ENCODE measurements at regions not wholly inside any gene's neighbourhood (a gene's known extent, or its start where the extent isn't known, plus 50 kb on each side); places are given as distances from the start of the nearest gene placed in this dataset.

- no peak for TF ChIP-seq POLR2A (IDR thresholded peaks at IDR 0.05; ENCODE audit: low read depth, low read length)
- no peak for TF ChIP-seq NRF1 (conservative IDR thresholded peaks at IDR 0.05; ENCODE audit: low read depth, low read length)
- TF ChIP-seq CTCF (IDR thresholded peaks at IDR 0.05 in 2 of 3, conservative IDR thresholded peaks at IDR 0.05 in 1 of 3; ENCODE audit: control insufficient read depth in 2 of 3, extremely low read depth in 1 of 3, insufficient read depth in 1 of 3, low read depth in 3 of 3, low read length in 3 of 3): no peak
- TF ChIP-seq GABPA (IDR thresholded peaks at IDR 0.05; ENCODE audit: low read depth): no peak
- TF ChIP-seq RFX5 (IDR thresholded peaks at IDR 0.05; ENCODE audit: low read depth, low read length): no peak
- TF ChIP-seq CHD4 (IDR thresholded peaks at IDR 0.05): no peak
- TF ChIP-seq CREM (IDR thresholded peaks at IDR 0.05; ENCODE audit: low read depth): no peak
- TF ChIP-seq, protein P1, sequence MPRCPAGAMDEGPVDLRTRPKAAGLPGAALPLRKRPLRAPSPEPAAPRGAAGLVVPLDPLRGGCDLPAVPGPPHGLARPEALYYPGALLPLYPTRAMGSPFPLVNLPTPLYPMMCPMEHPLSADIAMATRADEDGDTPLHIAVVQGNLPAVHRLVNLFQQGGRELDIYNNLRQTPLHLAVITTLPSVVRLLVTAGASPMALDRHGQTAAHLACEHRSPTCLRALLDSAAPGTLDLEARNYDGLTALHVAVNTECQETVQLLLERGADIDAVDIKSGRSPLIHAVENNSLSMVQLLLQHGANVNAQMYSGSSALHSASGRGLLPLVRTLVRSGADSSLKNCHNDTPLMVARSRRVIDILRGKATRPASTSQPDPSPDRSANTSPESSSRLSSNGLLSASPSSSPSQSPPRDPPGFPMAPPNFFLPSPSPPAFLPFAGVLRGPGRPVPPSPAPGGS (IDR thresholded peaks at IDR 0.05; ENCODE audit: borderline replicate concordance, insufficient read depth, low read depth, low read length, poor library complexity, severe bottlenecking): no peak
- TF ChIP-seq MXI1 (IDR thresholded peaks at IDR 0.05; ENCODE audit: low read depth, low read length): no peak
- no peak for TF ChIP-seq BCLAF1 (IDR thresholded peaks at IDR 0.05)
- no peak for TF ChIP-seq HCFC1 (IDR thresholded peaks at IDR 0.05; ENCODE audit: low read length)
Observed at GRCh38 chr13:33637978-33638743, 179.8 kb upstream of the RFC3 start.

Data from GM12878 (cell line).